NCI-H2081 (cell line): ENCODE measurements at regions not wholly inside any gene's neighbourhood (a gene's known extent, or its start where the extent isn't known, plus 50 kb on each side); places are given as distances from the start of the nearest gene placed in this dataset.
"Not testable (repeated sequence)": the region's sequence is repeated elsewhere in the genome, so short reads cannot be mapped to it uniquely, and the experiment has no call there.

Experiments
- DNase-seq, 2 experiments: peaks; one replicate each; lab custom pipeline; 2025; lab: John Stamatoyannopoulos, UW

DNA sequence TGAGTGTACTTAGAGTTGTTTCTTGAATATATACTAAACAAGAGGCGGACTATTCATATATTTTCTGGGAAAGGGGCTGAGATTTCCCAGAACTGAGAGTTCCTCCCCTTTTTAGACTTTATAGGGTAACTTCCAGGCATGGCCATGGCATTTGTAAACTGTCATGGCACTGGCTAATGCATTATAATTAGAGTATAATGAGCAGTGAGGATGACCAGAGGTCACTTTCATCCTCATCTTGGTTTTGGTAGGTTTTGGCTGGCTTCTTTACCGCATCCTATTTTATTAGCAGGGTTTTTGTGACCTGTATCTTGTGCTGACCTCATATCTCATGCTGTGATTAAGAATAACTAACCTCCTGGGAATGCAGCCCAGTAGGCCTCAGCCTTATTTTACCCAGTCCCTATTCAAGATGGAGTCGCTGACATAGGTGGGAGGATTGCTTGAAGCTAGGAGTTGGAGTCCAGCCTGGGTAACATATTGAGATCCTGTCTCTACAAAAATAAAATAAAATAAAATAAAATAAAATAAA is 91.4 kb downstream of the MOBP start:
- DNase-seq, result no peak

GRCh38 chr3:39559543-39559942 is 92.1 kb downstream of the MOBP start:
- DNase-seq, result no peak

DNA sequence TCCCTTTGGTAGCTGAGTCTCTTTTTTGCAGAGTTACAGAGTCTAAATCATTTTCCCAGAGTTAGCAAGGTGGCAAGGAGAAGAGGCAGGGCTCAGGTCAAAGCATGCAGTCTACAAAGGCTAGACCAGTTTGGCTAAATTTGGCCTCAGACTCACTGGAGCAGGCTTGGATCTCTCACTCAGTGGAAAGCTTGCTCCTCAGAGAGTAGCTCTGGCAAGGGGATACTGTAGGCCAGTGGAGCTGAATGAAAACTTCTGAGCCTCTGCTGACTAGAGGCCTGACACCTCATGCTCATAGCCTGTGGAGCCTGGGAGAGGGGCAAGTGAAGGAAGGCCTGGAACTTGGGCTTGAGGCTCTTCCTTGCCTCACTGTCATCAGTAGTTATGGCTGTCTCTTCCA is 101.0 kb downstream of the MOBP start:
- DNase-seq, result no peak

DNA sequence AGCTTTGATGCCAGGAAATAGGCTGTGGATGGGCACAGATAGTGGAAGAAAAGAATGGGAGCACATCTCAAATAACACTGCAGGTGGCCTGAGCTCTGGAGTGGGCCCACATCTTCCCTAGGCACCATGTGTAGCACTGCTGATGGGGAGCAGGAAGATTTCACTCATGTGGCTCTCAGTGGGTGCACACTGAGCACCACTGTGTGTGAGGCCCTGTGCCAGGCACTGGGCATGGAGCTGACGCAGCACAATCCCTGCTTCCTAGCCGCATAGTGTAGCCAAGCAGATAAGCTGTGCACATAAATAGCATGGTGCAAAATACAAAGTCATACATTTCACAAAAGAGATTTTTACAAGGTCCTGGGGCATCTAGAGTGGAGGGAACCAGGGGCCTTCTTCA is 101.6 kb downstream of the MOBP start:
- no peak for DNase-seq

DNA sequence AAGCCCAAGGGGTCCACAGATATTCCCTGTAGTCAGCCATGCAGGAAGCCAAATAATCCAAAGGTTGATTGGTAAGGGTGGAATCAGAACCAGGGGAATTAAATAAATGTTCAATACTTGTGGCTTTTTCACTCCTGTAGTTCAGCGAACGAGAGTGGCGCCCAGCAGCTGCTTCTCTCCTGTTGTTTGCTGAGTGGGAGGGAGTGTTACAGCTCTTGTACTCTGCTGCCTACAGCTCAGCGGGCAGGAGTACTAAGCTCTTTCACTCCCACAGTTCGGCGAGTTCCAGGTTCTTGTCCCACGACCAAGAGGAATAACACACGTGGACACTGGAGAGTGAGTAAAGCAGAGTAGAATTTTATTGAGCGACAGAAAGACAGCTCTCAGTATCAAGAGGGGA is 105.9 kb downstream of the MOBP start:
- DNase-seq, result no peak

GRCh38 chr3:39577541-39577940 is 110.1 kb downstream of the MOBP start:
- no peak for DNase-seq

GRCh38 chr3:39586215-39586614 is 118.7 kb downstream of the MOBP start:
- not testable (repeated sequence) for DNase-seq

DNA sequence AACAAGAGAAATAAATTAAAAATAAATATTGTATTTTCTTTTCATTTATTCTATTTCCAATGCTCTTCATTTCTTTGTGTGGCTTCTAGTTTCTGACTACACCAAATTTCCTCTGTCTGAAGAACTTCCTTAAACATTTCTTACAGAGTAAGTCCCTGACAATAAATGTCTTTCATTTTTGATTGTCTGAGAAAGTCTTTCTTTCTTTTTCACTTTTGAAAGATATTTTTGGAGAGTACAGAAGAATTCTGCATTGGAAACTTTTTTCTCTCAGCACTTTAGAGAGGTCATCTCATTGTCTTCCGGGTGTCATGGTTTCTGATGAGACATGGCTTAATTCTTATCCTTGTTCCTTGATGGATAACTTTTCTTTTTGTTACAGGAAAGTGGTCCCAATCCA is 119.6 kb downstream of the MOBP start:
- no peak for DNase-seq

- DNase-seq, result no peak
Measured at GRCh38 chr3:39590806-39591205, 123.3 kb downstream of the MOBP start.

- no peak for DNase-seq
Measured at GRCh38 chr3:39592311-39593050, 125.0 kb downstream of the MOBP start.

- no peak for DNase-seq
Measured at GRCh38 chr3:39593341-39593740, 125.9 kb downstream of the MOBP start.

DNA sequence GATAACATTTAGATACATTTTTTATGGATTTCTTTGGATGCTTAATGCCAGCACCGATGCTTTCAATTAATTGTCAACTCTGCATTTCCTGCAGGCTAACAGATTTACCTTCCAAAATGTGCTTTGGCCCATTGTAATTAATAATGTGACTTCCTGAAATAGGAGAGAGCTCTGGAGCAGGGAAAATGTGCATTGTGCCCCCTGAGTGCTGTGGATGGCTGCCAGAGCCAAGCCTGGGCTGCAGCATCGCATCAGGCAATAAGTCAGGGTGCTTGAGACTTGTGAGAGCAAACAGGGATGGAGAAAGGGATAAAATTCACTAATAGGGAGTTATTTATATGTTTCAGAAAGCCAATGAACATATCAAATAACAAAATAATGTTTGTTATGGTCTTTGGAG is 133.8 kb downstream of the MOBP start:
- no peak for DNase-seq

GRCh38 chr3:39605837-39606236 is 138.4 kb downstream of the MOBP start:
- DNase-seq, result no peak

DNA sequence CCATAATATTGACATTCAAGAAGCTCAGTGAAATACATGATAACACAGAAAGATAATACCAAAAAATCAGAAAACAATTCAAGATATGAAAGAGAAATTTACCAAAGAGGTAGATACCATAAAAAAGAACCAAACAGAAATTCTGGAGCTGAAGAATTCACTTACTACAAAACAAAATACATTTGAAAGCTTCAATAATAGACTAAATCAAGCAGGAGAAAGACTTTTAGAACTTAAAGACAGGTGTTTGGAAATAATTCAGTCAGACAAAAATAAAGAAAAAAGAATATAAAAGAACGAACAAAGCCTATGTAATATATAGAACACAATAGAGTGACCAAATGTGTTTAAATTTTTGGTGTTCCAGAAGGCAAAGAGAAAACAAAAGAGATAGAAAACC is 158.7 kb downstream of the MOBP start:
- no peak for DNase-seq

DNA sequence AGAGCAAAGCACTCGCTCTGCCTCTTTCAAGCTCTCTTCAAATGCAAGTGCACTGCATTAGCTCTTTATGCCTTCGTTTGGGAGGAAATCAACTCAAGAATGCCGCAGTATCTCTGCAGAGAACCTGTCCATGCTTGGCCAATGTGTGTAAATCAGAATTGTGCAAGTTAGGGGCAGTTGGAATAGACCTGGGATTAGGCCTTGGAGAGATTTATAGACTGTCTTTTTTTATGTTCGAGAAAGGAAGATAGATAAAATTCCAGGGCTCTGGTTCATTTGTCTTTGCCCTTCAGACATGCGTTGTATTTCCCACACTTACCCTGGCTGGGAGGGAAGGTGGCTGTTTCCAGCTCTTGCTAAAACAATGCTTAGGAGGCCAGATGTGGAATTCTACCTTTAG is 163.7 kb downstream of the MOBP start:
- DNase-seq, result no peak

DNA sequence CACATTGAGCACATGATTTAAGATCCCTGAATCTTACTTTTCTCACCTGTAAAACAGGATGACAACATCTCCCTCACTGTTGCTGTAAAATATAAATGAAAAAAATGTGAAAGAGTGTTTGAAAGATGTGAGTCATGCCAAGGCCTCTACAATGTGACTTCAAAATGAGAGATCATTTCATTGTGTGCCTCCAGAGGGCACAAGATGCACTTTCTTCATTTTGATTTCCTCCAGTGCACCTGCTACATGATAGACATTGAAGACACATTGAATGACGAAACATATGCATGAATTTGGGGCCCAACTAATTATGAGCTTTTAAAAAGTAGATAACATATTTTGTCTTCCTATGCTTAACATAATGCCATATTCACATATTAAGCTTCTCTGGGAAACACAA is 170.3 kb downstream of the MOBP start:
- no peak for DNase-seq

DNA sequence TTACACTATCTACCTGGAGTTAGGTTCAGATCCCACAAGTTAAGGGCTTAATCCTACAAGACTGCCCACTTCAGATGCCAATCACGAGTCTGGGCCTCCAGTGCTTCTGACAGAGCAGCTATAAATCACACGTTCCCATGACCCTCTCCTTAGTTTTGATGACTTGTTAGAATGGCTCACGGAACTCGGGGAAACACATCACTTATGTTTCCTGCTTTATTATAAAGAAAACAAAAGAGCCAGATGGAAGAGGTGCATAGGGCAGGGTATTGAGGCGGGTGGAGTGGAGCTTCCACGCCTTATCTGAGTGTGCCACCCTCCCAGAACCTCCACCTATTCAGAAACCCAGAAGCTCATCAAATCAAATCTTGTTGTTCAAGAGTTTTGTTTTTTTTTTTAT is 170.8 kb downstream of the MOBP start:
- DNase-seq, result no peak

GRCh38 chr3:39639344-39640236 is 169.8 kb upstream of the MYRIP start:
- DNase-seq, result no peak

- no peak for DNase-seq
Measured at GRCh38 chr3:39641274-39641673, 168.1 kb upstream of the MYRIP start.

DNA sequence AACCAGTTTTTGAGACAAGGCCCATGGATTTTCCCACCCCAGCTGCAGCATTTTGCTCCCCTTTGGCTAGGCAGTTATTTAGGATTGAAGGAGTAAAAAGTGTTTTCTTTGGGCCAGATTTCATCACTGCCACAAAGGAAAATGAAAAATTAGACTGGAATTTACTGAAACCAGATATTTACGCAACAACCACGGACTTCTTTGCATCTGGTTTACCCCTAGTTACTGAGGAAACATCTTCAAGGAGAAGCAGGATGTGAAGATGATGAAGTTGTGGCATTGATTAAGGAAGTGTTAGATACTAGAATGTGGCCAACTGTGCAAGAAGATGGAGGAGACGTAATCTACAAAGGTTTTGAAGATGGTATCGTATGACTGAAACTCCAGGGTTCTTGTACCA is 165.2 kb upstream of the MYRIP start:
- DNase-seq, result no peak

- DNase-seq, result not testable (repeated sequence)
Measured at GRCh38 chr3:39651256-39651655, 158.2 kb upstream of the MYRIP start.

DNA sequence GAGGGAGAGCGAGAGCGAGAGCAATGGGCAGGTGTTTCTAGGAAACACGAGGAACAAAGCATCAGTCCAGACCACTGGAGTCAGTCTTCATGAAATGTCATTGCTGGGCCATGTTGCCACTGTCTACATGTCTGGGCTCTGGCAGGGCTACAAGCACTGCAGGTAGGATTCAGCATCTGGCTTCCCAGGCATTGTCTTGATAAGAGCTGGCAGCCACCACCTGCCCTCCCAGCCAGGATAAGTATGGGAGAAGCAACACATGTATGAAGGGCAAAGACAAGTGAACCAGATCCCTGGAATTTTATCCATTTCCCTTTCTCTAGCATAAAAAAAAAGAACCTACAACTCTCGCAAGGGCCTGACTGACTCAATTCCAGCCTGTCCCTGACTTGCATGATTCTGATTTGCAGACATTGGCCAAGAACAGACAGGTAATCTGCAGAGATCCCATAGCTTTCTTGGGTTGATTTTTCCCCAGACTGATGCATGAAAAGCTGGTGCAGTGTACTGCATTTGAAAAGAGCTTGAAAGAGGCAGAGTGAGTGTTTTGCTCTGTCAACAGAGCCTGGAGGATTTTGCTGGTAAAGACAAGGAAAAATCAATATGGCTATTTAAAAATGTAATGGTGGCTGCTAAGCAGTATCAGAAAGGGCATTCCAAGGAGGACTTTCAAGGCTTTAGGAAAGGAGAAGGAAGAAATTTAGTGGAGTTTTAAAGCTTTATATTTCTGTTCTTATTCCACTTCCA is 157.2 kb upstream of the MYRIP start:
- no peak for DNase-seq
